ENCODE measurements at regions not wholly inside any gene's neighbourhood (a gene's known extent, or its start where the extent isn't known, plus 50 kb on each side); places are given as distances from the start of the nearest gene placed in this dataset.

DNA sequence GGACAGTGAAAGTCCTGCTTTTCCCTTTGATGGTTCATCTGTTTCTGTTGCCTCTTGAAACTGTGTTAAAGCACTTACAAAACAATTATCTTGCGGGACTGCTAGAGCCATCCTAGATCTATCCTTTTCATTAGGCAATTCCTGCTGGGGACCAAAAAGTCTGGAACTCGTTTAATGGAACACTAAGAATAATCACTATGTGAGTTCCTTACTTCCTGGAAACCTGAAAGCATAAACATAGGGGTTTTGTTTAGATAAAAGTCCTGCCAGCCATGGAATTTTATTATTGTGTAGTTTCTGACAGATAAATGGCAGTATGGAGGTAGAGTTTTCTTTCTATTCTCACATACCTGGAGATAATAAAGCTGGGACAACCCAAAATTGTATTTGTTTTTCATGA lies 1133.3 kb downstream of the SORCS3 start:
- H3K4me1 ChIP-seq (ENCODE audit: insufficient read depth, low read length, poor library complexity, severe bottlenecking): no peaks in the 10 kb centered on the region
- H3K9me2 ChIP-seq (ENCODE audit: insufficient read depth, low read length): no peaks in the 10 kb centered on the region
- POLR2A ChIA-PET: no interaction called here
- no peaks in the 10 kb centered on the region for H3K79me2 ChIP-seq (ENCODE audit: insufficient read depth, low read depth, low read length)
- no TSS peak for BruUV-seq (replicated peaks)
- no peak for DNase-seq (ENCODE audit: low spot score)
- no peaks in the 10 kb centered on the region for H3K9me3 ChIP-seq (ENCODE audit: low read length)
- no peak overlapping the region for H2AFZ ChIP-seq (ENCODE audit: low read length)
- no peak overlapping the region for H3K27ac ChIP-seq (ENCODE audit: low read depth, low read length, poor library complexity, severe bottlenecking)
- CTCF ChIA-PET (ENCODE audit: unreplicated experiment): no interaction called here
- H4K20me1 ChIP-seq (ENCODE audit: insufficient read depth, low read length): no peaks in the 10 kb centered on the region
- no peaks in the 10 kb centered on the region for H3K36me3 ChIP-seq (ENCODE audit: insufficient read depth, low read length)
- no peak for TF ChIP-seq CTCF (conservative IDR thresholded peaks at IDR 0.05; ENCODE audit: low read length)
- no peak for TF ChIP-seq EZH2phosphoT487 (IDR thresholded peaks at IDR 0.05; ENCODE audit: borderline replicate concordance, low read depth, low read length)
- H3K4me3 ChIP-seq (ENCODE audit: low read depth, low read length, poor library complexity, severe bottlenecking): no peak overlapping the region
- H3K4me2 ChIP-seq (ENCODE audit: low read length): no peak overlapping the region
- intact Hi-C loops (cut with micrococcal nuclease; ENCODE audit: unreplicated experiment): no loop called here

- no peak for DNase-seq (ENCODE audit: low spot score)
- Histone ChIP-seq H3K4me2 (ENCODE audit: low read length) (no peak overlapping the region), H3K9me3 (ENCODE audit: low read length) (no peaks in the 10 kb centered on the region), H3K4me3 (ENCODE audit: low read depth, low read length, poor library complexity, severe bottlenecking) (no peak overlapping the region), H3K4me1 (ENCODE audit: insufficient read depth, low read length, poor library complexity, severe bottlenecking) (no peaks in the 10 kb centered on the region), H3K9me2 (ENCODE audit: insufficient read depth, low read length) (no peaks in the 10 kb centered on the region), H3K27ac (ENCODE audit: low read depth, low read length, poor library complexity, severe bottlenecking) (no peak overlapping the region), H3K79me2 (ENCODE audit: insufficient read depth, low read depth, low read length) (no peaks in the 10 kb centered on the region), H4K20me1 (ENCODE audit: insufficient read depth, low read length) (no peaks in the 10 kb centered on the region), H2AFZ (ENCODE audit: low read length) (no peak overlapping the region), H3K36me3 (ENCODE audit: insufficient read depth, low read length) (no peaks in the 10 kb centered on the region)
- intact Hi-C loops (cut with micrococcal nuclease; ENCODE audit: unreplicated experiment): no loop called here
- ChIA-PET CTCF (ENCODE audit: unreplicated experiment) (no interaction called here), POLR2A (no interaction called here)
- TF ChIP-seq EZH2phosphoT487 (IDR thresholded peaks at IDR 0.05; ENCODE audit: borderline replicate concordance, low read depth, low read length): no peak
- TF ChIP-seq CTCF (conservative IDR thresholded peaks at IDR 0.05; ENCODE audit: low read length): no peak
- BruUV-seq (replicated peaks): no TSS peak
Measured at GRCh38 chr10:105770524-105771212, 1129.6 kb downstream of the SORCS3 start.

DNA sequence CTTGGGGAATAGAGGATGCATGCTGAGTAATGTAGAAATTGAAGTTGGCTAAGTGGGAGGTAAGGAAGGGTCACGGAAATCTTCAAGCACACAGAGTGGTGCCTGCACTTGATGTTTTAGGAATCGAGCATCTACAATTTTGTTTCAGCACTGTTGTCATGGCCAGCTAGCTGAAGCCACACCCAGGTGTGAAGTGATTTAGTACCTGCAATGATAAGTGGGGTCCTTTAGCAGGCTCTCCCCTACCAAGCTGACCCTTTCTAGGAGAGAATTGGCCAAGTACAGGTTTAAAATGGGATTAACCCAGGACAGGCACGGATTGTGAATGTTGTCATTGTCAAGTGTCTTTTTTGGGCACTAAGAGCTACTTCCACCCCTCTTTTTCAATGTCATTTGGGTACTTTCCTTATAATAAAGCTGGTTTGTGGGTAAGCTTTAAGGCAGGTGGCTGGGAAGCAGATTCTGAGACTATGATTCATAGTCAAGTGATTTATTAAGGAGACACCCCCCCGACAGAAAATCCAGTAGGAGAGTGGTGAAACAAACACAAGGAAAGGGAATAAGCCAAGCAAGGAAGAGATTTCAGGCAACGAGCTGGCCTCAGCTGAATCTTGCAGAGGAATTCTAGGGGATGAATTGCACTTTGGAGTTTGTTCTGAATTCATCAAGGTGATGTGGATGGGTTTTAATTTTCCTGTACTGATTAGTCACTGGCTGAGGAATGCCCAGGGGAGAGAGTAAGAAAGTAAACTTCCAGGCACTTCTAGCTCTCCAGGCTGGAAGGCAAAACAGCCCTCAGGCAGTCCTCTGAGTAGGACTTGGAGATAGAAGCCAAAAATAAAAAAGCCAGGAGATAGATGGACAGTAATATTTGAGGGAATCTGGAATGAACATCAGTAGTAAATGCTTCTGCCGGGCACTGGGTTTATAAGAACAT lies 1128.4 kb downstream of the SORCS3 start:
- H3K4me1 ChIP-seq (ENCODE audit: insufficient read depth, low read length, poor library complexity, severe bottlenecking): no peaks in the 10 kb centered on the region
- no peak overlapping the region for H3K4me2 ChIP-seq (ENCODE audit: low read length)
- H3K4me3 ChIP-seq (ENCODE audit: low read depth, low read length, poor library complexity, severe bottlenecking): no peak overlapping the region
- DNase-seq (ENCODE audit: low spot score): no peak
- no peak for TF ChIP-seq CTCF (conservative IDR thresholded peaks at IDR 0.05; ENCODE audit: low read length)
- TF ChIP-seq EZH2phosphoT487 (IDR thresholded peaks at IDR 0.05; ENCODE audit: borderline replicate concordance, low read depth, low read length): no peak
- H4K20me1 ChIP-seq (ENCODE audit: insufficient read depth, low read length): no peaks in the 10 kb centered on the region
- no peaks in the 10 kb centered on the region for H3K9me3 ChIP-seq (ENCODE audit: low read length)
- intact Hi-C loops (cut with micrococcal nuclease; ENCODE audit: unreplicated experiment): no loop called here
- H3K36me3 ChIP-seq (ENCODE audit: insufficient read depth, low read length): no peaks in the 10 kb centered on the region
- ChIA-PET CTCF (ENCODE audit: unreplicated experiment) (no interaction called here), POLR2A (no interaction called here)
- BruUV-seq (replicated peaks): no TSS peak
- H3K27ac ChIP-seq (ENCODE audit: low read depth, low read length, poor library complexity, severe bottlenecking): no peak overlapping the region
- no peaks in the 10 kb centered on the region for H3K9me2 ChIP-seq (ENCODE audit: insufficient read depth, low read length)
- H2AFZ ChIP-seq (ENCODE audit: low read length): no peak overlapping the region
- H3K79me2 ChIP-seq (ENCODE audit: insufficient read depth, low read depth, low read length): no peaks in the 10 kb centered on the region
